K562 (cell line): ENCODE measurements at regions not wholly inside any gene's neighbourhood (a gene's known extent, or its start where the extent isn't known, plus 50 kb on each side); places are given as distances from the start of the nearest gene placed in this dataset.

Source experiments
- ASH1L ChIP-seq: fragments of 450-650 bp; IDR thresholded peaks from 2 replicates; pipeline ENCODE4 v1.6.1; 2018; ENCODE audit warnings: borderline replicate concordance, mild to moderate bottlenecking, low read depth; ENCODE audit not compliant: partially characterized antibody
- KDM2B ChIP-seq: fragments of 250-450 bp; sonication (Bioruptor Pico); IDR thresholded peaks from 2 replicates; pipeline ENCODE4 v1.8.0; 2021; ENCODE audit warnings: mild to moderate bottlenecking, moderate library complexity

DNA sequence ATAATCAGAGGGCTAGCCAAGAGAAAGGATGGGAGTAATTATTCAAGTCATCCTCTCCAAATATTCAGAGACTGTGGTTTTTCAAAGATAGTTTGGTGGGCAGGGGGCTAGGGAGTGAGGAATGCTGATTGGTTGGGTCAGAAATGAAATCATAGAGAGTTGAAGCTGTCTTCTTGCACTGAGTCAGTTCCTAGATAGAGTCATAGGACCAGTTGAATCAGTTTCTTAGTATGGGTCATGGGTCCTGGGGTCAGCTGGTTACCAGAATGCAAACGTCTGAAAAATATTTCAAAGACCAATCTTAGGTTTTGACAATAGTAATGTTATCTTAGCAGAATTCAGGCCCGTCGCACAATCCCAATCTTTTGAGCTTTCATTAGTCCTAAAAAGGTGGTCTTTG is 171.4 kb upstream of the SPATS2L start:
- TF ChIP-seq KDM2B (CRISPR knock-in tag), result no peak
- TF ChIP-seq ASH1L, result no peak
